Stimulated activated CD4-positive, alpha-beta T cell treated with anti-CD3 and anti-CD28 coated beads, TNF-alpha, amount 100 ng/mL, for 48 hours (primary cell): ENCODE measurements at regions not wholly inside any gene's neighbourhood (a gene's known extent, or its start where the extent isn't known, plus 50 kb on each side); places are given as distances from the start of the nearest gene placed in this dataset.

Source experiments
- DNase-seq, 3 donors: peaks; one replicate each; pipeline ENCODE4 v3.0.0-alpha.2; 2020; ENCODE audit warnings: low read depth in 3 of 3

DNA sequence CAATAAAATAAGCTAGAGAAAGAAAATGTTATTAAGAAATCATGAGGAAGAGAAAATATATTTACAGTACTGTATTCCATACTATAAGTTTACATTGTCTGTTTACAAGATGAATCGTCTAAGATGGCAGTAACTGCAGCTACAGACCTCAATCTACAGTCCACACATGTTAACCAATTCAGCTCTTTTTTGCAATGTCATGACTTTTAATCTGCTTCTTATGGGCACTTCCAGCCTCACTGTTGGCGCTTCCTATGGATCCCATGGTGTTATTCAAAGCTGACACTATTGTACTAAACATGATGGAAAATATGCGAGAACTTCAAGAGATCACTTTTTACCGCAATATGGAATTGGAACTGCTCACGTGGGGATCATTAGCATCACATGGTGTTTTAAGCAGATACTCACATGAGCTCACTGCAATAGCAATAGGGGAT lies 451.5 kb upstream of the CITED2 start:
- no peak for DNase-seq

- DNase-seq = no peak
Measured at GRCh38 chr6:139824864-139825263, 450.4 kb upstream of the CITED2 start.

DNA sequence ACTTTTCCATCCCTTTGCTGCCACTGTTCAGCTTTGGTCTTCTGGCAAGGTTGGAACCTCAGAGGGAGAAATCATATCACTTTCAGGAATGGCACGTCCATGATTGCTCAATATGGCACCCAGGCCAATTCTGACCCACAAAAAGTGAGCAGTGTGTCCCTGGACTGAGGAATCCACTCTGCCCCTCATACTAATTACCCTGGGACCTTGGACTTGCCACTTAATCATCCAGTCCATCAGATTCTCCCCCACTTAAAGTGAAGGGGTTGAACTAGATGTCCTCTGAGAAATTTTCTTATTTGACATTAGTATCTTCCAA lies 449.3 kb upstream of the CITED2 start:
- DNase-seq = no peak

- no peak for DNase-seq
Measured at GRCh38 chr6:139823099-139823807, 448.8 kb upstream of the CITED2 start.

- no peak for DNase-seq
Measured at GRCh38 chr6:139821676-139822223, 447.3 kb upstream of the CITED2 start.

GRCh38 chr6:139820210-139820609 lies 445.8 kb upstream of the CITED2 start:
- DNase-seq = no peak

- no peak for DNase-seq
Measured at GRCh38 chr6:139819776-139820175, 445.3 kb upstream of the CITED2 start.

DNA sequence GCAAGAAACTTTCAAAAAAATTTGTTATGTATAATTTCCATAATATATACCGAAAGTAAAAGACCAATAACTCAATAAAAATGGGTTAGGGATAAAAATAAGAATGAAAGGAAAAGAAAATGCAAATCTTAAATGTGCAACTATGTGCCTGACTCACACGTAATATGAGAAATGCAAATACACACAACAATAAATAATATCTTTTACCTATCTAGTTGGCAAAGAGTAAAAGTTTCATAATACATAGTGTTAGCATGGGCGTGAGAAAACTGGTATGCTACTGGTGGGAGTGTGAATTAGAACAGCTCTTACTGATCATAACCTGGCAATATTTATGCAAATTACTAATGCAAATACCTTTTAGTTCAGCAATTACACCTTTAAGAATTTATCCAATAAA lies 438.5 kb upstream of the CITED2 start:
- DNase-seq = no peak

GRCh38 chr6:139801571-139802321 lies 427.3 kb upstream of the CITED2 start:
- no peak for DNase-seq

DNA sequence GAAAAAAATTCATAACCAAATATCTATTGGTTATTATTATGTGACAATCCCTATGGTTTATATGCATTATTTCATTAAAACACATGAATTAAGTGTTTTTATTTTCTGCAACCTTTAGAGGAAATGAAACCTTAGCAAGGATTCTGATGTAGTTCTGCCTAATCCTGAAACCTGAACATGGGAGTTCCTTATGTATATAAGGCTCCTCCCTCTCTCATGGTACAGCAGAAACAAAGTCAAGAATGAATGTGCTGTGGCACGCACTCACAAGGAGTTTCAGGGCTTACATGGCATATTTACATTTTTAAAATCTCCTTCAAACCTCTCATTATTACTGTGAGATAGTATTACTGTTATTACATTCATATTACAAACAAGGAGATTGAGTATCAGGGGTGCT lies 426.4 kb upstream of the CITED2 start:
- DNase-seq = no peak

DNA sequence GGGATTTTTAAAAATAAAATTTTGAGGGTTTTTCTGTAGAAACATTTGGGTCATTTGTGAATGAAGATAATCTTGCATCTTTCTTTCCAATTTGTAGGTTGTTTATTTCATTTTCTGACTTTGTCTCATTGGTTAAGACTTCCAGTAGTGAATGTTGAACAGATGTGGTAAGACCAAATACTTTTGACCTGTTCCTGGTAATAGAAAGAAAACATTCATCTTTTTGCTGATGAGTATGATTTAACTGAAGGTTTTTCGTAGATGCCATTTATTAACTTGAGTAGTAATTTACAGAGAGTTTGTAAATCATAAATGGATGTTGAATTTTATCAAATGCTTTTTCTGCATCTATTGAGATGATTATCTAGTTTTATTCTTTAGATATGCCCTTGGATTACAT lies 416.1 kb upstream of the CITED2 start:
- DNase-seq = no peak

- no peak for DNase-seq
Measured at GRCh38 chr6:139784222-139784769, 409.8 kb upstream of the CITED2 start.

DNA sequence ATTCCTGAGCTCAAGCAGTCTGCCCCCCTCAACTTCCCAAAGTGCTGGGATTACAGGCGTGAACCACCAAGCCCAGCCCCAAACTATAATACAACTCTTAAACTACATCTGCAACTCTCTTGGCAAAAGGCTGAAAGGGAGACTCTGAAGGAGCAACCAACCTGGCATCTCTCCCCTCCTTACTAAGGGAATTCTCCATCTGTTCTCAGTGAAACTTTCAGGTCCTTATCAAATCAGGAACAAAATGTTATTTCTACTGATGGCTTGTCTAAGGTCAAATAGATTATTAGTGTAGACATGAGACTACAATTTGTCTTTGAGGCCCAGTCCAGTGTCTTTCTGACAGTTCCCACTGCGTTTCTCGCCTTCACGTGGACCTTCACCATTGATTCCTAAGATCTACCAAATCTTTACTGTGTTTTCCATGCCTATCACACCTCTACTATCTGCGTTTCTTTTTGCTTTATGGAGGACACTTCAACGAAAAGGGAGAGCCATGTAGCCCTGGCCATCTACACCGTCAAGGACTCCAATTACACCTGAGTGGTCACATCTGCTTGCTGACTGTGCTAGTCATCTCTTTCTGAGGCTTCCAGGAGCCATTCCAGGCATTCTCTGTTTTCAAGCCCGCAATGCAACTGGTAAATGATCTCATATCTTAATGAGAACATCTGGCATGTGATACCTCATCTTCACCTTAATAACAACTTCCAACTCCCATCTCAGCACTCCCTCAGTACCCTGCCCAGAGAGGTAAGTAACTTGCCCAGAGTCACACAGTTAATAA lies 405.7 kb upstream of the CITED2 start:
- DNase-seq = no peak

DNA sequence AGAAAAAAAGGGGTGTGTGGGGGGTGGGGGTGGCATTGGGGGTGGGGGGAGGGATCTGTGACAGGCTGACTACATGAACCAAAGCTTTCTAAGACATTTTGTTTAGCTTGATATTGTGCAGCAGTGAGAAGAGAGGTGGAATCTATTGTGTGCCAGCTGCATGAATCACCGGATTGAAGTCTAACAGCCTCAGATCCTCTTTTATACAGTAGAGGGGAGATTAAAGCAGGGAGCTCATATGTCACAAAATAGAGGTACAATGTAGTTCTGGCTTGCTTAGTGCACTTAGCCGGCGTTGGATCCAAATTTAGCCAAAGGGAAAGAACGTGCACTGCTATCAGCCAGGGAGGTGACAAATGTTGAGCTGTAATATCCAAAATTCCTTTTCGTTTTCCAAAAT lies 404.2 kb upstream of the CITED2 start:
- no peak for DNase-seq

GRCh38 chr6:139778106-139778505 lies 403.7 kb upstream of the CITED2 start:
- no peak for DNase-seq

GRCh38 chr6:139777202-139777970 lies 402.9 kb upstream of the CITED2 start:
- DNase-seq = no peak

GRCh38 chr6:139776041-139776440 lies 401.6 kb upstream of the CITED2 start:
- no peak for DNase-seq

- no peak for DNase-seq
Measured at GRCh38 chr6:139768196-139768595, 393.7 kb upstream of the CITED2 start.

GRCh38 chr6:139766796-139767195 lies 392.3 kb upstream of the CITED2 start:
- DNase-seq = no peak

- no peak for DNase-seq
Measured at GRCh38 chr6:139765825-139766285, 391.4 kb upstream of the CITED2 start.

DNA sequence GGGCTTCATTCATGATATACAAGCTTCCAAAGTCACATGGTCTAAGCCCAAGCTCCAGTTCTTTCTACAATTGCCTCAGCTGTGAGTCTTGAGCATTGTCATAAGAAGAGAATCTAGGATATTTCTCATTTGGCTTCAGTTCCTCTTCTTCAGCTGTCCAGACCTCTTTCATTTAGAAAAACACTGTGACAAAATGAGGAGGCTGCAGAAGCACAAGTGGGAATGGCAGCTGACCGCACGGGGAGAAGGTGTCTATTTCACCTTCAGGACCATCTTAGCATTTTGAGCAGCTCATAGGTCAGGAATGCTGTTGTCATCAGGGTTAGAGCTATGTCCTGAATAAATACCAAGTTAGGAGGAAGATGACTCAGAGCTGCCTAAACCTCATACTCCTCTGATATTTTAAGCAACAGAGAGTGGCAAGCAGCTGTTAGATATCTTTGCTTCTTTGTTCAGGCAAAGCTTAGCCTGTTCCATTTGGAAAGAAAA lies 390.1 kb upstream of the CITED2 start:
- no peak for DNase-seq
